GM12873 (cell line): ENCODE measurements at regions not wholly inside any gene's neighbourhood (a gene's known extent, or its start where the extent isn't known, plus 50 kb on each side); places are given as distances from the start of the nearest gene placed in this dataset.
A peak's percentile ranks its signal among the peaks of the same experiment; 100 is the strongest.

ENCODE experiments used
- TF ChIP-seq, protein P1 (sequence below): IDR thresholded peaks from 2 replicates; pipeline ENCODE4 v1.5.1; 2012; ENCODE audit warnings: low read depth, mild to moderate bottlenecking, moderate library complexity, low read length, control low read depth; ENCODE audit not compliant: insufficient read depth; ENCODE audit errors: missing control alignments

DNA sequence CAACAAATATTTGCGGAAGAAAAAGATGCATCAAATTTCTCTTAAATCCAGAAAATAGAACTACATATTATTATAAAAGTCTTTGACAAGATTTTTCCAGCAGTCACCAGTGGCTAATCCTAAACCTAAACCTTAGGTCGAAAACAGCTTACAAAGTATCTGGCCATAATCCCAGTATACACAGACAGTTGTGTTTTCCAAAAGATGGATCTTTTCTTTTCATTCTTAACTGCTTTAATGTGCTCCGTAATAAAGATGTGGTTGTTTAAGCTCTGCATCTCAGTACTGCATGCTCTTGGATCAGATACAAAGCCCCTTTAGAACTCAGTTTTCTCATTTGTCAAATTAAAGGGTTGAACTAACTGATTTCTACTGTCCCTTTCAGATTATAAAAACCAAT is 247.8 kb downstream of the TXNL1 start:
- TF ChIP-seq, protein P1, sequence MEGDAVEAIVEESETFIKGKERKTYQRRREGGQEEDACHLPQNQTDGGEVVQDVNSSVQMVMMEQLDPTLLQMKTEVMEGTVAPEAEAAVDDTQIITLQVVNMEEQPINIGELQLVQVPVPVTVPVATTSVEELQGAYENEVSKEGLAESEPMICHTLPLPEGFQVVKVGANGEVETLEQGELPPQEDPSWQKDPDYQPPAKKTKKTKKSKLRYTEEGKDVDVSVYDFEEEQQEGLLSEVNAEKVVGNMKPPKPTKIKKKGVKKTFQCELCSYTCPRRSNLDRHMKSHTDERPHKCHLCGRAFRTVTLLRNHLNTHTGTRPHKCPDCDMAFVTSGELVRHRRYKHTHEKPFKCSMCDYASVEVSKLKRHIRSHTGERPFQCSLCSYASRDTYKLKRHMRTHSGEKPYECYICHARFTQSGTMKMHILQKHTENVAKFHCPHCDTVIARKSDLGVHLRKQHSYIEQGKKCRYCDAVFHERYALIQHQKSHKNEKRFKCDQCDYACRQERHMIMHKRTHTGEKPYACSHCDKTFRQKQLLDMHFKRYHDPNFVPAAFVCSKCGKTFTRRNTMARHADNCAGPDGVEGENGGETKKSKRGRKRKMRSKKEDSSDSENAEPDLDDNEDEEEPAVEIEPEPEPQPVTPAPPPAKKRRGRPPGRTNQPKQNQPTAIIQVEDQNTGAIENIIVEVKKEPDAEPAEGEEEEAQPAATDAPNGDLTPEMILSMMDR, result no peak

GRCh38 chr18:56389190-56389589 is 249.2 kb downstream of the TXNL1 start:
- TF ChIP-seq, protein P1, result peak; percentile 7

GRCh38 chr18:56388571-56388970 is 249.8 kb downstream of the TXNL1 start:
- TF ChIP-seq, protein P1, result no peak

GRCh38 chr18:56386856-56387255 is 251.5 kb downstream of the TXNL1 start:
- TF ChIP-seq, protein P1, result no peak

DNA sequence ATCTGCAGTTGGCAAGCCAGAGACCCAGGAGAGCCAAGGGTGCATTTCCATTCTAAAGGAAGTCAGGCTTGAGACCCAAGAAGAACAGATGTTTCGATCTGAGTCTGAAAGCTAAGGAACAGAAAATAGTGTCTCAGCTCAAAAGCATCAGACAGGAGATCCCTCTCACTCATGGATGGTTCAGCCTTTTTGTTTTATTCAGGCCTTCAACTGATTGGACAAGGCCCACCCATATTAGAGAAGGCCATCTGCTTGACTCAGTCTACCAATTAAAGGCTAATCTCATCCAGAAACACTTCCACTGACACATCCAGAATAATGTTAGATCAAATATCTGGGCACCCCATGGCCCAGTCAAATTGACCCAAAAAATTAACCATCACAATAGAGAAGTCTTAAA is 255.0 kb downstream of the TXNL1 start:
- TF ChIP-seq, protein P1, result no peak

- TF ChIP-seq, protein P1, result no peak
Observed at GRCh38 chr18:56382541-56382940, 255.9 kb downstream of the TXNL1 start.

DNA sequence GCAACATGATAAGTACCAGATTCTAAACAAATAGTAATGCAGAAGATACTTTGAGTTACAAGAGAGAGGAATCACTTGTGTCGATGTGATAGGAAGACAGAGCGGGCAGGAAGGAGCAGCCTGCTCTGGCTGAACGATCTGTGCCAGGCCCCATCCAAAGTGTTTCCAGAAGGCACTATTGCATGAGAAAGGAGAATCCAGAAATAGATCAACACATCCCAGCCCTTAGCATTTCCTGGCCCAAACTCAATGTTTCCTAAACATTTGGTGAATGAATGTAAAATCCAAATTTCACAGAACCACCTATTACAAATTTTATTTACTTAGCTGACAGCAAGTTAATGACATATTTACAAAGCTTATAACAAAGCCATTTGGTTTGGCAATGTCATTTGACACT is 257.2 kb downstream of the TXNL1 start:
- TF ChIP-seq, protein P1, result no peak
